ENCODE measurements at regions not wholly inside any gene's neighbourhood (a gene's known extent, or its start where the extent isn't known, plus 50 kb on each side); places are given as distances from the start of the nearest gene placed in this dataset.
"Not testable (repeated sequence)": the region's sequence is repeated elsewhere in the genome, so short reads cannot be mapped to it uniquely, and the experiment has no call there.

DNA sequence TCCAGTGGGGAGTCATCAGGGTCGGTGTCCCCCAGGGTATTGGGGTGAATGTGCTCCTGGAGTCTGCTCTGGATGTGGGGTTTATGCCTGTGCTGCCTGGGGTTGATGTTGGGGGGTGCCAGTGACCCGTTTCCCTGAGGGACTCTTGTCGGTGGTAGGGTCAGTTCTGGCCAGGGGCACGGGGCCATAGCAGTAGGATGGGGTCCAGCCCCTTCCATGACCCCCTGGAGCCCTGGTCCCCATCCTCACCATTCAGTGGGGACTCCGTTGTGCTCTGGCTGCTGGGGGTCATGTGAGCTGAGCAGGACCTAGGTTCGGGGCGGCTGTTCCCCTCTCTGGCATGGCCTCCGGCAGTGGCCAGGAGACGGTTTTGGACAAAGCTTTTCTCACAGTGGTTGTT lies 530.8 kb downstream of the GOLGA6L6 start:
- TF ChIP-seq, protein P1, sequence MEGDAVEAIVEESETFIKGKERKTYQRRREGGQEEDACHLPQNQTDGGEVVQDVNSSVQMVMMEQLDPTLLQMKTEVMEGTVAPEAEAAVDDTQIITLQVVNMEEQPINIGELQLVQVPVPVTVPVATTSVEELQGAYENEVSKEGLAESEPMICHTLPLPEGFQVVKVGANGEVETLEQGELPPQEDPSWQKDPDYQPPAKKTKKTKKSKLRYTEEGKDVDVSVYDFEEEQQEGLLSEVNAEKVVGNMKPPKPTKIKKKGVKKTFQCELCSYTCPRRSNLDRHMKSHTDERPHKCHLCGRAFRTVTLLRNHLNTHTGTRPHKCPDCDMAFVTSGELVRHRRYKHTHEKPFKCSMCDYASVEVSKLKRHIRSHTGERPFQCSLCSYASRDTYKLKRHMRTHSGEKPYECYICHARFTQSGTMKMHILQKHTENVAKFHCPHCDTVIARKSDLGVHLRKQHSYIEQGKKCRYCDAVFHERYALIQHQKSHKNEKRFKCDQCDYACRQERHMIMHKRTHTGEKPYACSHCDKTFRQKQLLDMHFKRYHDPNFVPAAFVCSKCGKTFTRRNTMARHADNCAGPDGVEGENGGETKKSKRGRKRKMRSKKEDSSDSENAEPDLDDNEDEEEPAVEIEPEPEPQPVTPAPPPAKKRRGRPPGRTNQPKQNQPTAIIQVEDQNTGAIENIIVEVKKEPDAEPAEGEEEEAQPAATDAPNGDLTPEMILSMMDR (IDR thresholded peaks at IDR 0.05) = not testable (repeated sequence)
- not testable (repeated sequence) for TF ChIP-seq POLR2AphosphoS5 (IDR thresholded peaks at IDR 0.05); POLR2A (IDR thresholded peaks at IDR 0.05; ENCODE audit: low read depth)
